ENCODE measurements at regions not wholly inside any gene's neighbourhood (a gene's known extent, or its start where the extent isn't known, plus 50 kb on each side); places are given as distances from the start of the nearest gene placed in this dataset.

DNA sequence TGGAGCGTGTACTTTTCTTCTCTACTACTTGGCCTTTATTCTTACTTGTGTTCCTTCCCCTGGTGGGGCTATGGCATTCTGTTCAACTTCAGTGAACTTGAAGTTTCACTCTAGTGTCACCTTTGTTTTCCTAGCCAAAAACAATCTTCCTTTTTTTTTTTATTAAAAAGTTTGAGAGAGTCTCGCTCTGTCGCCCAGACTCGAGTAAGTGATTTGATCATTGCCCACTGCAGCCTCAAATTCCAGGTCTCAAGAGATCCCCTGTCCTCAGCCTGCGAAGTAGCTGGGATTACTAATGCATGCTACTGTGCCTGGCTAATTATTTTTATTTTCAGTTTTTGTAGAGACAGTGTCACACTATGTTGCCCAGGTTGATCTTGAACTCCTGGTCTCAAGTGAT lies 124.8 kb downstream of the SST start:
- TF ChIP-seq, protein P1, sequence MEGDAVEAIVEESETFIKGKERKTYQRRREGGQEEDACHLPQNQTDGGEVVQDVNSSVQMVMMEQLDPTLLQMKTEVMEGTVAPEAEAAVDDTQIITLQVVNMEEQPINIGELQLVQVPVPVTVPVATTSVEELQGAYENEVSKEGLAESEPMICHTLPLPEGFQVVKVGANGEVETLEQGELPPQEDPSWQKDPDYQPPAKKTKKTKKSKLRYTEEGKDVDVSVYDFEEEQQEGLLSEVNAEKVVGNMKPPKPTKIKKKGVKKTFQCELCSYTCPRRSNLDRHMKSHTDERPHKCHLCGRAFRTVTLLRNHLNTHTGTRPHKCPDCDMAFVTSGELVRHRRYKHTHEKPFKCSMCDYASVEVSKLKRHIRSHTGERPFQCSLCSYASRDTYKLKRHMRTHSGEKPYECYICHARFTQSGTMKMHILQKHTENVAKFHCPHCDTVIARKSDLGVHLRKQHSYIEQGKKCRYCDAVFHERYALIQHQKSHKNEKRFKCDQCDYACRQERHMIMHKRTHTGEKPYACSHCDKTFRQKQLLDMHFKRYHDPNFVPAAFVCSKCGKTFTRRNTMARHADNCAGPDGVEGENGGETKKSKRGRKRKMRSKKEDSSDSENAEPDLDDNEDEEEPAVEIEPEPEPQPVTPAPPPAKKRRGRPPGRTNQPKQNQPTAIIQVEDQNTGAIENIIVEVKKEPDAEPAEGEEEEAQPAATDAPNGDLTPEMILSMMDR (IDR thresholded peaks at IDR 0.05; ENCODE audit: low read depth, low read length): no peak
- no peak for DNase-seq (ENCODE audit: extremely low read depth, low read depth)

DNA sequence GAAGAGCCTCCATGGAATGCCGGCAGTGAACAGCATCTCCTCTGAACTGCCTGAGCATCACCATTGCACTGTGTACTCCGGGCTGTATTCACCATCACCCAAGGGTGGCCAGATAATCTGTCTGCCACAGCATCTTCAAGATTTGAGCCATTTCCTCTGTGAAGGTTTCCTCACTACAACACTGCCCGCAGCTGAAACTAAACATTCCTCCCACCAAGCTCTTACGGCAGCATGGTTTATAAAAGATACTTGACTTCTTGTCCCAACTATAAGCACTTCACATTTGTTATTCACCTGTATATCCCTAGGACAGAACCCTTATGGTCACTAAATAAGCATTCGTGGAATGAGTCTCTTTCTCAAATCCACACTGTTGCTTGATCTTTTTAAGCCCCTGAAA lies 125.9 kb downstream of the SST start:
- TF ChIP-seq, protein P1 (IDR thresholded peaks at IDR 0.05; ENCODE audit: low read depth, low read length): no peak
- DNase-seq (ENCODE audit: extremely low read depth, low read depth): no peak

DNA sequence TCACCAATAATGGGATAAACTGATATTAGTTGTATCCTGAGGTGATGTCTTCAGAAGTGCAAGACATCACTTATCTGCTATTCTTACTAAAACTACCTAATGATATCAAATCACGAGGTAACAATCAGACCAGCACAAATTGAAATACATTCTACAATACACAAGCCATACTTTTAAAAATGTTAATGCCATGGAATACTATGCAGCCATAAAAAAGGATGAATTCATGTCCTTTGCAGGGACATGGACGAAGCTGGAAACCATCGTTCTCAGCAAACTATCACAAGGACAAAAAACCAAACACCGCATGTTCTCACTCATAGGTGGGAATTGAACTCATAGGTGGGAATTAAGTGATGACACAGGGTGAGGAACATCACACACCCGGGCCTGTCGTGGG lies 129.3 kb downstream of the SST start:
- DNase-seq (ENCODE audit: extremely low read depth, low read depth): no peak
- TF ChIP-seq, protein P1 (IDR thresholded peaks at IDR 0.05; ENCODE audit: low read depth, low read length): no peak

DNA sequence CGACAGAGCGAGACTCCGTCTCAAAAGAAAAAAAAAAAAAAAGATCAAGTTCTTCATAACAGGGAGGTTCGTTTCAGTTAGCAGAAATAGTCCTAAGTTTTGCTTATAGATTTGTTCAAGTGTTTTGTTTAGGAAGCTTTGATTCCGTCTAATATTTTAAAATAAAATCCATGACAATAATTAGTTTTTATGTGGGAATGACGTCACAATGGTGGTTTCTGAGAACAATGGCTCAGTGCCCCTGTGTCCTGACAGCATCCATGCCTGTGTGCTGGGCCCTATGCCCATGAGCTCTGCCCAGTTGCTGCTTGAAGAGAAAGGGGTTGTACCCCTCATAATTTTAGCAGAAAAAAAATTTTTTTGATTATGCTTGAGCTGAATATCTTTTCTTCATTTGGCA lies 134.0 kb downstream of the SST start:
- TF ChIP-seq, protein P1 (IDR thresholded peaks at IDR 0.05; ENCODE audit: low read depth, low read length): no peak
- DNase-seq (ENCODE audit: extremely low read depth, low read depth): no peak

DNA sequence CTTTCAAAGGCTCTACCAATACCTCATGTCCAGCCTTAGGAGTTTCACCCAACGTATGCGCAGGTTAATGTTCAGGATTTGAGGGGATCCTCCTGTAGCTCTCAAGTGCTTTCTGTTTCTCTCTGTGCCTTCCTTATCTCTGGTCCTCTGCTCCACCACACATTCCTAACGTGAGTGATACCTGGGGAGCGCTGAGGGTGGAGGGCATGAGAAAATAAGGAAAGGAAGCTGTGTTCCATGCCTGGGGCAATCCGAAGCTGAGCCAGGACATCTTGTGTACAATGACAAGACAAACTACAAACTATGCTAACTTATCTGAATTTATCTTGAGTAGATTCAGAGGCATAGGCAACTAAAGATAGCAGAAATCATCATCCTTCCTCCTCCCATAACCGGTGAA lies 136.4 kb downstream of the SST start:
- no peak for DNase-seq (ENCODE audit: extremely low read depth, low read depth)
- TF ChIP-seq, protein P1 (IDR thresholded peaks at IDR 0.05; ENCODE audit: low read depth, low read length): no peak

DNA sequence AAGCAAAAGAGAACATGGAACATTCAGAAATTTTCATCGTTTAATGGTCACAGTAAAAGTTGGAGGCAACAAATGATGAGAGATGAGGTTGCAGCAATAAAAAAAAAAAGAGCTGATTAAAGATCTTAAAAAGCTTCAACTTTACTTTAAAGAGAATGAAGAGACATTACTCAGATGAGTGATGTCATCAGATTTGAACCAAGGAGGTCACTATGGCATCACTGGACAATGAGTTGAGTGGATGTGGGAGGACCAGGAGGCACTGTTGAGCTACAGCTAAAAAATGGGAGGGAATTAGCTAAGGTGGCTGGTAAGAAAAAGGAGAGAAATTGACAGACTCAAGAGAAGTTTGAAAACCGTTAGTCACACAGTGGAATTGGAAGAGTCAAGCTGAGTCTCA lies 138.4 kb downstream of the SST start:
- no peak for DNase-seq (ENCODE audit: extremely low read depth, low read depth)
- TF ChIP-seq, protein P1 (IDR thresholded peaks at IDR 0.05; ENCODE audit: low read depth, low read length): no peak

DNA sequence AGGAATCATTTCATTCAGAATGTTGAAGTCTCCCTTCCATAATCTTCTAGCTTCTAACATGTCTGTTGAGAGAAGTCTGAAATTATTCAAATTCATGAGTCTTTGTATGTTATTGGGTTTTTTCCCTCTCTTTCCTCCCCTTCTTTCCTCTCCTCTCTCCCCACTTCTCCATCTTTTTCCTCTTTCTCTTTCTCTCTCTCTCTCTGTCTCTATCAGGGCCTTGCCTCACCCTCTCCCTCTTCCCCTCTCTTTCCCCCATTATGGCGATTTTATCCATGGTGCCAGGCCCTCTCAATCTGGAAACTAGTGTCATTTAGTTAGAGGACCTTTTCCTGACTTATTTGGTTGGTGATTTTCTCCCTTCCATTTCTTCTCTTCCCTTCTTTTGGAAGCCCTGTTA lies 147.3 kb downstream of the SST start:
- TF ChIP-seq, protein P1 (IDR thresholded peaks at IDR 0.05; ENCODE audit: low read depth, low read length): no peak
- no peak for DNase-seq (ENCODE audit: extremely low read depth, low read depth)

Data from AG09319 (cell line).